ENCODE measurements at regions not wholly inside any gene's neighbourhood (a gene's known extent, or its start where the extent isn't known, plus 50 kb on each side); places are given as distances from the start of the nearest gene placed in this dataset.

DNA sequence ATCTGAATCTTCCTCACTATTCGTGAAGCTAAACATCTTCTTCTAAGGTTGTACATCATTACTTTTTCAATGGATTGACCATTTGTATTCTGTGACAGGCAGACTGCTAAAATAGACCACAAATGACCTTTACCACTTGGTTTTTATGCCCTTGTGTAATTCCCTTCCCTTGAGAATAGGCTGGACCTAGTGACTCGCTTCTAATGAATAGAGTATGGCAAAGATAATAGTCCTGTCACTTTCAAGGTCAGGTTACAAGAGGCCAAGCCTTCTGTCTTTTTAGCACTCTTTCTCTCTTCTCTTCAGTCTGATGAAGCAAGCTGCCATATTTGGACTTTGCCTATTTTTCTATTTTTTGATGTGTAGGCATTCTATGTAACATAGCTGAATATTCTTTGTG, 492.9 kb downstream of the SOX6 start:
- DNase-seq = no peak

DNA sequence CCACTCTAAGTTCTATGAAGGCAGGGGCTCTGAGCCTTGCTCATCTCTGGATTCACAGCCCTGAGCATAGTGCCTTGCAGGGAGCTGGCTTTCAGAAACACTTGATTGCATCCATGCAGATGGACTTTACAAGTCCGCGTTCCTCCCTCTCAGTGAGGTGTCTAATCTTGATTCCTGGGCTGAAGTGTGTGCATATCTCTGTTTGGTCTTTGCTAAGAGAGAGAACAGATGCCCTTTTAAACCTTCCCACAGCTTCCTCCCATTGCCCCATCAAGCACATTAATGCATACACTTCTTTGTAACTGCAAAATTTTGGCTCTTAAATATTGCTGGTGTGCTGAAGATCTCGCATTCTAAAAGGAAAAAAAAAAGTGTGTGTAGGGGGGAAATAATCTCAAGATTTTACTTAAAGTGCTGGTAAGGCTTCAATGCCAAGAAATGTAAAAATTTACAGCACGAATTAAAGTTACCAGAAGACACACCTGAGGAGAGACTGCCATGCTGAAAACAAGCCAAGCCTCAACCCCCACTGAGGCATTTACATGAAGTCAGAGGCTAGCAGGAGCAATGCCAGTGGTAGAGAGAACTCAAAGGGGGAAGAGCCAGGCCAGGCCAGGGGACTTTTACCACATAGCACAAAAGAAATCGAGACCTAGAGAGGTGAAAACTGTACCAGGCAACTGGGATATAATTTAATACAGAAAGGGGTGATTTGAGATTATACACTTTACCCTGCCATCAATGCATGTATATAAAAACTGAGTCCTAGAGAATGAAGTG, 492.1 kb downstream of the SOX6 start:
- DNase-seq = no peak

DNA sequence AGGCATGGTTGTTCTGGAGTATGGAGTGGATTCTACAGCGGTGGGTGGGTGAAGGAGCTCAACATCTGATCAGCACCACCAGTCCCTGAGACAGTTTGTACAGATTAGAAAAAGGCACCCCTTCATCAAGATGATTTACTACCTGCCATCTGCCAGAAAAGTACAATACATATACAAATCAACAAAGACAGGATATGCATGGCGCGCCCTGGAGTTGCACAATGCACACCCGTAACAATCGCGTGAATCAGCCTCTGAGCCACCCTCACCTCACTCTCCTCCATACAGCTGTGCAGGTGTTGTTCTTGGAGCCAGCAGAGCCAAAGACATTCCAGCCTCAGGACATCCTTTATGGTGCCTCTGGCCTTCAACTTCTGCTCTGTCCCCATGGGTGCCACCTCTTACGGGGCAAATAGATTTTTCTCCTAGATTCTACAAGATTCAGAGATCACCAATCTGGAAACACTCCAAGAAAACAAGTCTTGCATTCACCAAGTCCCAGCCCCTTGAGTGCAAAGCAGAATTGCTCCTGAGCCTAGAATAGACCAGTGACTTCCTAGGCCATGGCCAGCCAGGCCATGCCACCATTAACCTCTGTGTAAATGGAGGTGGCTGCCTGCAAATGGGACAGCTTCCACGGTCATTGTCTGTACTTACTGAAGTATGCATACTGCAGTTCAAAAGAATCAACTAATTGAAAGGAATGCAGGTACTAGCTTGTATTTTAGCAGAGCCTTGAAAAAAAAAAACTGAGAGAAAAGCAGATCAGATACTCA, 490.9 kb downstream of the SOX6 start:
- DNase-seq = no peak

DNA sequence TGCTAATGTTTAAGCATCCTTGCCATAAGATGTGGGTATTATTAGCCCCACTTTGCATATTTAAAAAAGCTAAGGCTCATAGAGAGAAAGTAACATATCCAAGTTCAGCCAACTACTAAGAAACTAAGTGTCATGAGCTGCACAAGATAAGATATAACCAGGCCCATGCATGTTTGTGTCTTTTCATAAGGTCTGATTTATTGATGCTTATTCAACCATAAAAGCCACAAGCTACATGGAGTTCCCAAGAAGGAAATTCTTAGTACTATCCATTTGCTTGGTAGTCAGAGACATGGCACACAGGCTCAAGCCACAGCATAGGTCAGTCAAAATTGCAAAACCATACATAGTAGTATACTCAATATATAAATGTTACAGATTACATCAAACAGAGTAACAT, 488.5 kb downstream of the SOX6 start:
- DNase-seq = no peak

DNA sequence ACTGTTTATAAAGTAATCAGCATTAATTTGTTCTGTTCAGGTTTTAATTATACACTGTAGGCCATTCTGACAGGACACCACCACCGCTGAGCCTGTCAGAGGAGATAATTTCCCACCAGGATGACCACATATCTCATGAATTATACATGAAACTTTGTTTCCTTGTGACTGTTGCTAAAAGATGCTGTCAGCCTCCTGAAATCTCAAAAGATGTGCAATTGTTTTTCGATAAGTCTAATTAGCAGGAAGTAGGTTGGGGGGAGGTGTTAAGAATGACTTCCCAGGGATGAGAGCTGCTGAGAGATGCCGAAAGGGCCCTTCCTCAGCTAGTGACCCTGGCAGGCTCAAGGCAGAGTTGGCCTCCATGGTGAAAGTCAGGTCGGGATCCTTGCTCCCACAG, 485.4 kb downstream of the SOX6 start:
- DNase-seq = no peak

DNA sequence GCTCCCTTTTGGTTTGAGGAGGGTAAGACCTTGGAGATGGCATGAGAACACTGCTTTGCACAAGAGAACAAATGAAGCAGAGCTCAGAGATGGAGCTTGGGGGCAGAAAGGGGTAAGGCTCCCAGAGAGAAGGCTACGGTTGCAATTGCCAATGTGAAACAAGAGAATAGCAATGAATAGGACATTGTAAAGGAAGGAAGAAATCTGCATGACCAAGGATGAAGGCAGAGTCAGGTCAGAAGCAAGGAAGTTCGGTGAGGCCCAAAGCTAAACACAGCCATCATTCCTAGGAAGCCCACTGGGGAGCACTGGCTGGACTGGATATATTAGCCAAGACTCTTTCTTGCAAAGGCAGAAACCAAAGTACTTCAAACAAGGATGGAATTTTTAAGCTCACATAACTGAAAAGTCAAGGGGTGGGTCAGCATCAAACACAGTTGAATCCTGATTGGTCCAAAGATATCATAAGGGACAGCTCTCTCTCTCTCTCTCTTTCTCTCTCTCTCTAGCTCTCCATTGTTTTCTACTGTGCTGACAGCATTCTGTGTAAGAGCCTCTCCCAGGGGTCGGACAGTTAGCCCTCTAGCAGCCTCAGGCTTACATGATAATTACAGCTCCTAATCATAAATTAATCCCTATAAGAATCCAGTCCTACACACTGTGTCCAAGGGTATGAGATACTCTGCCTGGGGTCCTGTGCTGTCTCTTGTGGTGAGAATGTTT, 484.3 kb downstream of the SOX6 start:
- DNase-seq = no peak

DNA sequence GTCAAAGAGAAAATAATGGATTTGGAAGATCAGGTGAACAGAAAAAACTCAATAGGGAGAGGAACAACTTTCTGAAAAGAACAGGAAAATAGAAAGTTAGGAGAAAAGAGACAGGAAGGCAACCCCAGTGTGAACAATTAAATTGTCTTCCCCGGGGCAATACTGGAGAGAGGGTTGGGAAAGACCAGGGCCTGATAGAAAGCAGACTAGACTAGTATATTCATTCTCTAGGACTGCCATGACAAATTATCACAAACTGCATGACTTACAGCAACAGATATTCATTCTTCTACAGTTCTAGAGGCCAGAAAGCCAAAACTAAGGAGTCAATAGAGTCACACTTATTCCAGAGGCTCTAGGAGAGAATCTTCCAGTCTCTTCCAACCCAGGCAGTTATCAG, 482.8 kb downstream of the SOX6 start:
- DNase-seq = no peak

DNA sequence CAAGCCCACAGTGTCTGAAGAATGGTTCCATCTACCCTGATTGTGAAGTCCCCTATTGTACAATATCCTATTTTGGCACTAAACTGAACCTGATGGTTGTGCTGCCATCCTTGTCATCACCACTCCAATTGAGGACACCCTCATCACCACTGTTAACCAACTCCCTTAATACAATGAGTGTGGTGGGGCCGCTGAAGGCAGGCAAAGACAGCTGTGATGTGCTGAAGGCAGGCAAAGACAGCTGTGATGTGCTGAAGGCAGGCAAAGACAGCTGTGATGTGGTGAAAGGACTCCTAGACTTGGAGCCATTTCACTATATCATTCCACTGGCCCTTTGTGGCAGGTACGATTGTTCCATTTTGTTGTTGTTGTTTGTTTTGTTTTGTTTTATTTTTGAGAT, 481.6 kb downstream of the SOX6 start:
- DNase-seq = no peak

DNA sequence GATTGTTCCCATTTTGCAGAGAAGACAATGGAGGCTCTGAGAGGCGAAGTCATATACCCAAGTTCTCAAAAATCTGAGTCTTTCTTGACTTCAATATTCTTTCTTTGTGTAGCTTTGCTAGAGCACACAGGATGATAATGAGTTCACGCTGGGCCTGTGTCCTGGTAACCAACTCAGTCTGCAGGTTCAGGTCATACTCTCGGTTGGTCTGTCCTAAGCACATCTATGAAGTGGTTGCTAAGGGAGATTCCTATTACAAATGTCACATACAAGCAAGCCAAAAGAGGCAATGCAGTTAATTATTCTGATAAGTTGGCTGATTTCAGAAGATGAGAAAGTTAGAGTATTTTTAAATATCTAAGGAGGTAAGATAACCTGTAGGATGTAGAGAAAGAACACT, 481.0 kb downstream of the SOX6 start:
- no peak for DNase-seq

DNA sequence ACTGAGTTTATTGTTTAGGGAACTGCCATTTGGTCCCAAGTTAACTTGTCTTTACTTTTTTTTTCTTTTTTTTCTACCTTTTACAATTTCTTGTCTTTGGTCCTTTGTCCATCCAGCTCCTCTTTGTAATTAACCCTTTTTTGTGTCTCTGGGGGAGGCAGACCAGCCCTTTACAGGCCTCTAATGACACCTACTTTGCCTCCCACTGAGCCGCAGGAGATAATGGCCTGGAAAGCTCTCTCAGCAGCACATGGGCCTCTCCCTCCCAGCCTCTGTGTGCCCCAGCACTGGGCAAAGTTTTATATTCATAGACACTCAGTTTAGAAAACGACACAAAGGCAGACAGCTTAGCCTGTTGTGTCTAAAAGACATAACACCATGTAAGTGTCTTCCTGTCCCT, 480.4 kb downstream of the SOX6 start:
- no peak for DNase-seq

DNA sequence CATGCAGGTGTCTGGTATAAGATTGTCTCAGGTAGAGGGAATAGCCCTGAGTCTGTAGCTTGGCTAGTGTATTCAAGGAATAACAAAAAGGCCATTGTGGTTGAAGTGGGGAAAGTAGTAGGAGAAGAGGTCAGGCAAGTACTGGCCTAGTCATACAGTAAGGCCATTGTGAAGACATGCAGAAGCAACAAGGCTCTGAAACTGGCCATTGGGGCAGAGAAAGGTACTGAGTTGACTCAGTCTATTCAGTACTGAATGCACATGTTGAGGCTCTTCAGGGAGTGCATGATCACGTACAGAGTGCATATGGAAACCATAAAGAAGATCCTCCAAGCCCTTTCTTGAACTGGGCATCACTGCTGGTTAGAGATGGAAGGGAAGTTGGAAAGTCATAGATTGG, 477.6 kb downstream of the SOX6 start:
- DNase-seq = no peak

DNA sequence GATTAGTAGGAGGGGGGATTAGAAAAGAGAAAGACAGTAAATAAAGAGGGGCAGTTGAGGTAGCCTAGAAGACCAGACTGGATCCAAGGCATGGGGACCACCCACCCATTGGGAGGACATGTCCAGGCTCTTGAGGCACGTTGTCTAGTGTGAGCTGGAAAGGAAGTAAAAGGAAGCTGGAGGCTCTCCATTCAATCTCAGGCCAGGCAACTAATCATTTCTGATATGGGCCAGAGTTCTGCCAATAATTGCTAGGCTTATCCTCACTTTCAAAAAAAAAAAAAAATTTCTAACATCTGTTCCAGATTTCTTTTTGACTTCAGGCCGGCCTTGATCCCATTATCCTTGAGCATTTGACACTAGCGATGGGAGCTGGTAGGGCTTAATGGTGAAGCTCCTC, 476.1 kb downstream of the SOX6 start:
- no peak for DNase-seq

DNA sequence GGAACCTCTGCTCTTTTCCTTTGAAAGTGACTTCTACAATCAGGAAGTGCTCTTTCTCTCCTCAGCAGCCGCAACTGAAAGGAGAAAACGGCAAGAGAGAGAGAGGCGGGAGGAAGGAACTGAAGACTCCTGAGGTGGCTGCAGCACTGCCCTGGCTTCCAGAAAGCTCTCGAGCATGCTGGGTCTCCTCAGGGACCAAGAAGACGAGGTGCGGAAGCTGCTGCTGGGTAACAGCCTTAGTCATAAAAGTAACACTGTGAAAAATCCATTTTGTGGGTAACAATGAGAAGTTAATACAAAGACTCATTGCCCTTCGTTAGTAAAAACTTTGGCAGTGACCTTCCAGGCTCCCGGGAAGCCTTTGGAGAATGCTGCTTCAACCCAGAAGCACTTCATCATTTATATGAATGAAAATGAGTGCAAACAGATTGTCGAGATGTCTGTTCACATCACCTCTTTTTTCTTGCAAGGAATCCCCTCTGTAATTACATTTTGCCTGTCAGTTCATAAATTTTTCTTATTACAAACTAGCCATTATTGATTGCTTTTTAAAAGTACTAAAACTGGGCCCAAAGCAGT, 473.4 kb downstream of the SOX6 start:
- no peak for DNase-seq

DNA sequence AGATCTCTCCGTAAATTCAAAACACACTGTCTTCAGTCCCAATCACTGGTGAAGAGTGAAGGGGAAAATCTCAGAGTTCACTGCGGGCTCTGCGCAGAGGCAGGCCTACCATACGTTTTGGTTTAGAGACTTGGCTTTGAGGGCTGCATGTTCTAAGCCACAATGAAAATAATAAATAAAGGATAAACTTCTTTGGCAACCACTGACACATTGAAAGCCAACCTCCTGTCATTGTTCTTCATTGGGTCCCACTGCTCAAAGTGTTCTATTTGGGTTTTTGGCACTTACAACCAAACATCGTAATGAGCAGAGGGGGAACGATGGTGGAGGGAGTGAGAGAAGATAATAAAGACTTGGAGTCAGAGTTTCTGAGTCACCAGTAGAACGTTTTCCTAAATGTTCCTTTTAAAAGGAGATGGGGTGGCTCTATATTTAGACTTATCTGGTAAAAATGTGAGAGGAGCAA, 472.9 kb downstream of the SOX6 start:
- no peak for DNase-seq

DNA sequence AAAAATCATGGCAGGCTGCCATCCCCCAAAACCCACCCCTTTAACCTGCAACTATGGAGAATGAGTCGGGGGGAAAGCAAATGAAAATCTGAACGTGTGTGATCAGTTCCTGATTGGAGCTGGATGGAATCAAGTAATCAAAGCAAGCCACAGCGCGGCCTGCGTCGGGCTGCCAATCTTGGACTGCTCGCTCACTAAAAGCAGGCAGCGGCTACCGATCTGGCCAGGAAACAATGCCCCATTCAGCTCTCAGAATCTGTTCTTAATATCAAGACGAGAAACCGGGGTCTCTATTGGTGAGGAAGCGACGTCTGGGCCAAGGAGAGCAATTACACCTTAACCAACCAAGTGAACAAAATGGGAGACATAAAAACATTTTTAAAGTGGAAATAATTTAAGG, 472.2 kb downstream of the SOX6 start:
- no peak for DNase-seq

DNA sequence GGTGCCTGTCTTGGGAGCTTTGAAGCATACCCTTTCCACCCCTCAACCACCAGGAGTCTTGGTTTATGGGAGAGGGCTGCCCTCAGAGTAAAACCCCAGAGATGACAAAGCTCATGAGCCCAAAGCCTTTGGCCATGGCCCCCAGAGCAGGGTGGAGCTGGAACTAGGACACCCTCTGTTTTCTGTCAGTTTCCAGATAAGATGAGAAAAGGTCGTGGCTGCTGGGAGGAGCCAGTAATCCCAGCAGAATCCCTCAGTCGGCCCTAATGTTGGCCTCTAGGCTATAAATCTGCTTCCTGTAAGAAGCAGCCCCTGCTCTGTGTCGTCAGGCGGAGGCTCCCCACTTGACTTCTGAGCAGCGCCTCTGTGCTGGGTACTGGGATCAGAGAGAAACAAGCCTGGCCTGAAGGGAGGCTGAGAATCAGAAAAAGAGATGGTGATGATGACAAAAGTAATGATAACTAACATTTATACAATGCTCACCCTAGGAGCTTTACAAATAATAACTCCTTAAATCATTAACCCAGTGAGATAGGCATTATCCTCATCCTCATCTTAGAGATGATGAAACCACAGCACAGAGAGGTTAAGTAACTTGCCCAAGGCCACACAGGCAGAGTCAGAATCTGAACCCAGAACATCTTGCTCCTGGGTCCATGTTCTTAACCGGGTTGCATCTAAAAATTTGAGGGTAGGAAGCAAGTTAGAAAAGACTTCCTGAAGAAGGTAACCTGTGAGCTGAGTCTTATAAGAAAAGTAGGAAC, 471.4 kb downstream of the SOX6 start:
- no peak for DNase-seq

DNA sequence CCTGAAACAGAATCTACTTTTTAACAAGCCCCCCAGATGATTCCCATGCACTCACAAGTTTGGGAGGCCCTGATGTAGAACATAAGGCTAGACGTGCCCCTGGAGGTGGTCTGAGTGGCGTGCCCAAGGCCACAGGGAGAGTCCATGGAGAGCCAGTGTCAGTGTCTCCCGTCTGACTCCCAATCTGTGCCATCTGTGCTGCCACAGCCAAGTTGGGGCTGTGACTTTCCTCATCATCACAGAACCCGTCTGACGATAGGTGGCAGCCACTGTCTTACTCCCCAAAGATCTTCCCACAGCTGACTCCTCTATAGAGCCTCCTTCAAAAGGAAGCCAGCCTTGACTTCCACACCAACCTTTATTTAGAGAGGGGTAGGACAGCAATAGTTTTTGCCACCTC, 470.5 kb downstream of the SOX6 start:
- DNase-seq = no peak

DNA sequence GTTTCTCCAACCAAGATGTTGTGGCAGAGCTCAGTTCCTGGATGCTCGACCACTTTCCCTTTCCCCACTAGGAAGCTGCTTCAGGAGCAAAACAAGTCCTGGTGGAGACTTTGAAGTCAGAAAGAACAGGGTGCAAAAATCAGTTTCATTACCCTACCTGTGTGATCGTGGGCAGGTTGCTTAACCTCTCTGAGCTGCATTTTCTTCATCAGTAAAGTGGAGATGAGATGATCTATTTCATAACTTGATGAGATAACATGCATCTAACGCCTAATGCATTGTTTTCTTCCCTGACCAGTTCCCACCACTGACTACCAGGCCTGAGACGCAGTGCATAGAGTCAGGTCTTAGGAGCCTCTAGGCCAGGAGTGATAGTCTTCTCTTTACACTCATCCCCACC, 470.0 kb downstream of the SOX6 start:
- DNase-seq = no peak

DNA sequence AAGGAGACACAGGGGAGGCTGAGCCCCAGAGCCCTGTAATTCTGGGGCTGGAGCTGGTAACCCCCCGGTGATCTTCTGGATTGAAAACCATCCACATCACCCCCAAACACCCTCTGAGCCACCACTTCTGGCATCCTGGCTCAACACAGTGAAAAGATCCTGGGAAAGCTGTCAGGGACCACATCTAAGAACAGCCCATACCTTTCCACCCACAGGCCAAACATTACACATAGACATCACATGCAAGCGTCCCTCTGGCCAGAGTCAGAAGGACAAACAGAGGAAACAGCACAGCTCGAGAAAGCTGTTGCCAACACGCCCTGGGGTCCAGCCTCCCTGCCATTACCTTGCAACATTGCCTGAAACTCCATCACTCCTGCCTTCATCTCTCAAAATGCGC, 469.5 kb downstream of the SOX6 start:
- no peak for DNase-seq

DNA sequence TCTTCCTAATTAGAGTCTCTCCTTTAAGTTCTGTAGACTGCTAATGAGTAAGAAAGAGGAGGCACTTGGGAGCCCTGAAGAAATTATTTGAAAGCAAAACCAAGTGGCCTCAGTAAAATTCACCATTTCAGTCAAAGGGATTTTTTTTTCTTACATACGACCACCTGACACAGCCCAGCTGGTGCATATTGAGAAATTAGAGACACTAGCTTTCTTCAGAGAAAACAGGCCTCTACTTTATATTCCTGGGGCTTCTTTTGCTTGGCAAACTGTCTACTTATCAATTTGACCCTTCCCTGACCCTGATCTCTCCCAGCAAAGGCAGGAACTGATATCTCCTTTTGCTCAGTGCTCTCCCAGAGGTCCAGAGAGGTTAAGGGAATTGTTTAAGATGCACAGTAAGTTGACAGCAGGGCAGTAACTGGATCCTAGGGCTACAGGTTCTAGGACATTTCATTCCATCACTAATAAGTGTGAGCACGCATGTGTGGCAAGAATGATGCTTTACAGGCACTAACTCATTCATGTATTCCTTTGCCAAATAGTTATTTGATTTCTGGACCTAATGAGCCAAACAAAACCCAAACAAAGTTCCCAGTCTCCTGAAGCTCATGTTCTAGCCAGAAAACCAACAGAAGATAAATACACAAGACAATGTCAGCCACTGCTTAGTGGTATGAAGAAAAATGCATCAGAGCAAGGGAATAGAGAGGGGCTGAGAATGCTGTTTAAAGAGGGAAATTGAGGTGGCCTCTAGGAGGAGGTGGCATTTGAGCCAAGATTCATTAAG, 467.6 kb downstream of the SOX6 start:
- no peak for DNase-seq

DNA sequence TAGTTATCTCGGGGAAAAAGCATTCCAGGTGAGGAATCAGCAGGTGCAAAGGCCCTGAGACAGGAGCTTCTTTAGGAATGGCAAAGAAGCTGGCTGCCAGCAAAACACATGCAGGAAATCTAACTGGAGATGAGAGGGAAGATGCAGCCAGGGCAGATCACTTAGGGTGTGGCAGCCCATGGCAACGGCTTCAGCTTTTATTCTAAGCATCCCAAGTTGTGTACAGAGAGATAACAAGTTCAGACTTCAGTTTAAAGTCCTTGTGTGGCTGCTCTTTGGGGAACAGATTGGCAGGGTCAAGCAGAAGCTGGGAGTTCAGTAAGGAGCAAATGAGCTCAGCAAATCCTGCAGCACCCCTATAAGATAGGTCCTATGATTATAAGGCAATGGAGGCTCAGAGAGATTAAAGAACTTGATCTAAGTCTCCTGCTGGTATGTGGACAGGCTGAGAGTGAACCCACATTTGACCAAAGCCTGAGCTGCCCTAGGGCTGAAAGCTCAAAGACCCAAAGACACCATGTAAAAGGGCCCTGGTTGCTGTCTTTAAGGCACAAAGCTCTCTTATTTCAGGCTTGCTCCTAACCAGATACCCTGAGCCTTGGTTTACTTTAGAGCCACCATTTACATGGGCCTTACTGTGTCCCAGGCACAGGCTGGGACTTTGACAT, 466.8 kb downstream of the SOX6 start:
- no peak for DNase-seq

Data from activated effector memory CD4-positive, alpha-beta T cell treated with anti-CD3 and anti-CD28 coated beads, Interleukin-2, amount 50 U/mL, for 16 hours (primary cell).